Activated CD4-positive, alpha-beta T cell treated with anti-CD3 and anti-CD28 coated beads, Interleukin-2, Interleukin-4, amounts not matched to agents 100 ng/mL and 50 ng/mL, durations not matched to agents 16 hours and 8 hours (primary cell): ENCODE measurements at regions not wholly inside any gene's neighbourhood (a gene's known extent, or its start where the extent isn't known, plus 50 kb on each side); places are given as distances from the start of the nearest gene placed in this dataset.
"Not testable (repeated sequence)": the region's sequence is repeated elsewhere in the genome, so short reads cannot be mapped to it uniquely, and the experiment has no call there.

Source experiments
- DNase-seq: peaks from one replicate; pipeline ENCODE4 v3.0.0-alpha.2; 2020; ENCODE audit warnings: low spot score

- DNase-seq: no peak
These were observed 278.1 kb downstream of the NKX6-1 start for GRCh38 chr4:84220990-84221389.

GRCh38 chr4:84219656-84220055 is 279.4 kb downstream of the NKX6-1 start:
- DNase-seq: no peak

GRCh38 chr4:84218031-84218430 is 281.1 kb downstream of the NKX6-1 start:
- no peak for DNase-seq

- DNase-seq: no peak
These were observed 283.9 kb downstream of the NKX6-1 start for GRCh38 chr4:84215217-84215616.

GRCh38 chr4:84206226-84206625 is 292.9 kb downstream of the NKX6-1 start:
- DNase-seq: not testable (repeated sequence)

GRCh38 chr4:84189144-84189543 is 309.9 kb downstream of the NKX6-1 start:
- DNase-seq: no peak

- no peak for DNase-seq
These were observed 319.7 kb downstream of the NKX6-1 start for GRCh38 chr4:84179409-84179808.

- DNase-seq: no peak
These were observed 321.1 kb downstream of the NKX6-1 start for GRCh38 chr4:84177831-84178542.

- no peak for DNase-seq
These were observed 323.1 kb downstream of the NKX6-1 start for GRCh38 chr4:84176016-84176415.

GRCh38 chr4:84171871-84172270 is 327.2 kb downstream of the NKX6-1 start:
- no peak for DNase-seq

- DNase-seq: no peak
These were observed 331.5 kb downstream of the NKX6-1 start for GRCh38 chr4:84167564-84167963.

GRCh38 chr4:84167093-84167492 is 332.0 kb downstream of the NKX6-1 start:
- DNase-seq: no peak

GRCh38 chr4:84166486-84166885 is 332.6 kb downstream of the NKX6-1 start:
- DNase-seq: no peak

- no peak for DNase-seq
These were observed 334.9 kb downstream of the NKX6-1 start for GRCh38 chr4:84164201-84164600.

- DNase-seq: no peak
These were observed 339.3 kb downstream of the NKX6-1 start for GRCh38 chr4:84159762-84160161.

- DNase-seq: no peak
These were observed 340.4 kb downstream of the NKX6-1 start for GRCh38 chr4:84158670-84159069.

GRCh38 chr4:84151574-84151973 is 347.5 kb downstream of the NKX6-1 start:
- no peak for DNase-seq

- no peak for DNase-seq
These were observed 348.9 kb downstream of the NKX6-1 start for GRCh38 chr4:84150177-84150576.

GRCh38 chr4:84147831-84148230 is 351.3 kb downstream of the NKX6-1 start:
- DNase-seq: no peak

GRCh38 chr4:84146300-84146959 is 352.7 kb downstream of the NKX6-1 start:
- no peak for DNase-seq

GRCh38 chr4:84145176-84145575 is 353.9 kb downstream of the NKX6-1 start:
- DNase-seq: no peak

- not testable (repeated sequence) for DNase-seq
These were observed 372.2 kb downstream of the NKX6-1 start for GRCh38 chr4:84126911-84127310.

GRCh38 chr4:84126061-84126787 is 372.9 kb downstream of the NKX6-1 start:
- DNase-seq: no peak
